B cell (primary cell): ENCODE measurements at regions not wholly inside any gene's neighbourhood (a gene's known extent, or its start where the extent isn't known, plus 50 kb on each side); places are given as distances from the start of the nearest gene placed in this dataset.

Source experiments
- ATAC-seq: fragments of 200-7000 bp; cut with Tn5 transposase; one replicate; pipeline ENCODE4 v1.10.0; 2021; ENCODE audit warnings: low read depth, mild to moderate bottlenecking, moderate number of reproducible peaks, moderate library complexity
- CTCF ChIA-PET: fragments of 350-600 bp; sonication (Branson Sonifier 250); formaldehyde crosslinking; loops from one replicate; lab custom pipeline; 2021; ENCODE audit warnings: antibody characterized with exemption, inconsistent platforms; lab: Charles Lee
- POLR2A ChIA-PET: fragments of 350-600 bp; sonication (Branson Sonifier 250); formaldehyde crosslinking; loops from one replicate; lab custom pipeline; 2021; ENCODE audit warnings: antibody characterized with exemption; lab: Charles Lee
- DNase-seq: peaks from one replicate; pipeline ENCODE4 v3.0.0; 2013
- H2AFZ ChIP-seq: 2 replicates; pipeline ENCODE4 v1.6.1; 2012; ENCODE audit warnings: mild to moderate bottlenecking, low read depth, low read length; ENCODE audit not compliant: insufficient read depth, poor library complexity, severe bottlenecking
- H3K27ac ChIP-seq, 2 donors: 1 replicate in 1 of 2; 2 replicates in 1 of 2; pipeline ENCODE4 v1.5.1; 2012 to 2013; ENCODE audit warnings: low read length in 2 of 2, mild to moderate bottlenecking in 2 of 2, moderate library complexity in 1 of 2
- H3K27me3 ChIP-seq, 4 experiments: fragments of 200-600 bp in 1 of 4; sonication (generic) in 1 of 4; replicated peaks in 1 of 4; 1 replicate in 2 of 4; 2 replicates in 2 of 4; pipeline versions ENCODE4 v1.6.1 to v1.7.0; 2013 to 2016; ENCODE audit warnings: low read length in 3 of 4, mild to moderate bottlenecking in 2 of 4, mixed read lengths in 1 of 4, moderate library complexity in 1 of 4; ENCODE audit not compliant: insufficient read depth in 4 of 4, control insufficient read depth in 3 of 4; ENCODE audit errors: control extremely low read depth in 1 of 4
- H3K36me3 ChIP-seq, 2 experiments: replicated peaks in 1 of 2; 1 replicate in 1 of 2; 2 replicates in 1 of 2; pipeline versions ENCODE4 v1.6.1 to v1.7.1; 2013; ENCODE audit warnings: low read length in 1 of 2; ENCODE audit not compliant: insufficient read depth in 2 of 2, control insufficient read depth in 1 of 2; ENCODE audit errors: control extremely low read depth in 1 of 2, extremely low read depth in 1 of 2
- H3K4me1 ChIP-seq, 2 donors: fragments of 200-600 bp in 1 of 2; sonication (generic) in 1 of 2; 1 replicate in 1 of 2; 2 replicates in 1 of 2; pipeline versions ENCODE4 v1.5.1 to v1.6.1; 2013 to 2017; ENCODE audit warnings: low read length in 2 of 2; ENCODE audit not compliant: control insufficient read depth in 2 of 2, insufficient read depth in 2 of 2
- H3K4me2 ChIP-seq: replicated peaks from 2 replicates; pipeline ENCODE3; 2012; ENCODE audit warnings: mild to moderate bottlenecking, low read depth, low read length; ENCODE audit not compliant: poor library complexity, severe bottlenecking
- H3K4me3 ChIP-seq, 5 experiments: fragments of 200-600 bp in 1 of 5; sonication (generic) in 1 of 5; 1 replicate in 3 of 5; 2 replicates in 2 of 5; pipeline versions ENCODE4 v1.5.1 to v1.7.0; 2011 to 2016; ENCODE audit warnings: low read length in 4 of 5, mild to moderate bottlenecking in 4 of 5, low read depth in 2 of 5, control low read depth in 1 of 5, moderate library complexity in 1 of 5; ENCODE audit not compliant: insufficient read depth in 1 of 5; ENCODE audit errors: control extremely low read depth in 1 of 5, extremely low read depth in 1 of 5
- H3K79me2 ChIP-seq: fragments of 200-600 bp; sonication (generic); one replicate; pipeline ENCODE4 v1.6.0; 2016; ENCODE audit warnings: low read length; ENCODE audit not compliant: control insufficient read depth, insufficient read depth
- H3K9ac ChIP-seq: fragments of 200-600 bp; sonication (generic); 2 replicates; pipeline ENCODE4 v1.6.1; 2017; ENCODE audit warnings: mild to moderate bottlenecking, low read length, moderate library complexity
- H3K9me3 ChIP-seq, 3 donors: one replicate each; pipeline versions ENCODE4 v1.6.1 to v1.7.1; 2013; ENCODE audit warnings: low read length in 2 of 3; ENCODE audit not compliant: control insufficient read depth in 2 of 3, insufficient read depth in 1 of 3; ENCODE audit errors: control extremely low read depth in 1 of 3
- H4K20me1 ChIP-seq: 2 replicates; pipeline ENCODE4 v1.6.0; 2012; ENCODE audit warnings: mild to moderate bottlenecking, low read length; ENCODE audit not compliant: insufficient read depth, control insufficient read depth, poor library complexity, severe bottlenecking
- H3K27ac Mint-ChIP-seq: one replicate; pipeline ENCODE4 v1.8.0; 2021; ENCODE audit warnings: mixed read lengths
- H3K27me3 Mint-ChIP-seq: one replicate; pipeline ENCODE4 v1.8.0; 2021; ENCODE audit warnings: mixed read lengths
- H3K4me1 Mint-ChIP-seq: one replicate; pipeline ENCODE4 v1.8.0; 2021; ENCODE audit warnings: mixed read lengths
- H3K4me3 Mint-ChIP-seq: one replicate; pipeline ENCODE4 v1.8.0; 2021; ENCODE audit warnings: mixed read lengths
- H3K9me3 Mint-ChIP-seq: one replicate; pipeline ENCODE4 v1.8.0; 2022; ENCODE audit warnings: mixed read lengths; ENCODE audit not compliant: insufficient read depth
- CTCF ChIP-seq: fragments of 200-600 bp; IDR thresholded peaks from one replicate; pipeline ENCODE4 v1.8.0; 2022; ENCODE audit warnings: antibody characterized with exemption, mild to moderate bottlenecking
- EZH2 ChIP-seq: IDR thresholded peaks from 2 replicates; pipeline ENCODE4 v1.6.1; 2012; ENCODE audit warnings: borderline replicate concordance, low read depth, mild to moderate bottlenecking, moderate library complexity, low read length; ENCODE audit not compliant: insufficient read depth, poor library complexity, severe bottlenecking
- WGBS: methylation state at CpG from one replicate; pipeline ENCODE4 v1.1.5; 2013; ENCODE audit warnings: missing lambda C conversion rate; ENCODE audit not compliant: insufficient coverage; 5-methylcytosine and 5-hydroxymethylcytosine counted together
- intact Hi-C: fragments of 100-400 bp; cut with micrococcal nuclease; formaldehyde crosslinking; loops from one replicate; pipeline ENCODE4 v1.10.0; 2022

GRCh38 chr20:11120431-11120830 is 446.6 kb upstream of the JAG1 start:
- H3K4me1 Mint-ChIP-seq, result no peaks in the 10 kb centered on the region
- Histone ChIP-seq H3K36me3 (no peaks in the 10 kb centered on the region), H3K27me3 (no peaks in the 10 kb centered on the region), H3K4me3 (no peak overlapping the region), H4K20me1 (no peaks in the 10 kb centered on the region), H3K9me3 (no peaks in the 10 kb centered on the region), H3K4me1 (no peaks in the 10 kb centered on the region), H3K27ac (no peak overlapping the region), H3K79me2 (no peaks in the 10 kb centered on the region), H2AFZ (no peak overlapping the region), H3K9ac (no peak overlapping the region), H3K4me2 (no peak overlapping the region)
- TF ChIP-seq CTCF (no peak), EZH2 (no peak)
- ATAC-seq, result no peak
- WGBS, result 80% methylated on average over 1 of the region's 4 CpGs
- ChIA-PET CTCF (no interaction called here), POLR2A (no interaction called here)
- no peaks in the 10 kb centered on the region for H3K27me3 Mint-ChIP-seq
- intact Hi-C loops, result no loop called here
- H3K27ac Mint-ChIP-seq, result no peak overlapping the region
- peaks cover 6% of the 10 kb centered on the region for H3K9me3 Mint-ChIP-seq
- DNase-seq, result no peak
- H3K4me3 Mint-ChIP-seq, result no peak overlapping the region

GRCh38 chr20:11124849-11125505 is 451.2 kb upstream of the JAG1 start:
- ChIA-PET CTCF (no interaction called here), POLR2A (no interaction called here)
- Mint-ChIP-seq H3K4me3 (no peak overlapping the region), H3K4me1 (no peaks in the 10 kb centered on the region), H3K9me3 (peaks cover 9% of the 10 kb centered on the region), H3K27ac (no peak overlapping the region), H3K27me3 (no peaks in the 10 kb centered on the region)
- WGBS, result no CpG with 5 or more reads among the region's 2 CpGs
- Histone ChIP-seq H3K36me3 (no peaks in the 10 kb centered on the region), H4K20me1 (no peaks in the 10 kb centered on the region), H3K4me1 (no peaks in the 10 kb centered on the region), H3K9ac (no peak overlapping the region), H2AFZ (no peak overlapping the region), H3K4me3 (no peak overlapping the region), H3K9me3 (no peaks in the 10 kb centered on the region), H3K79me2 (no peaks in the 10 kb centered on the region), H3K27me3 (no peaks in the 10 kb centered on the region), H3K27ac (no peak overlapping the region), H3K4me2 (no peak overlapping the region)
- no peak for TF ChIP-seq EZH2
- no peak for TF ChIP-seq CTCF
- DNase-seq (no peak), ATAC-seq (no peak)
- intact Hi-C loops, result no loop called here
